ENCODE measurements at regions not wholly inside any gene's neighbourhood (a gene's known extent, or its start where the extent isn't known, plus 50 kb on each side); places are given as distances from the start of the nearest gene placed in this dataset.
"Not testable (repeated sequence)": the region's sequence is repeated elsewhere in the genome, so short reads cannot be mapped to it uniquely, and the experiment has no call there.

- H3K27me3 Mint-ChIP-seq: peaks cover 15% of the 10 kb centered on the region
- no peak for DNase-seq
- H3K27ac Mint-ChIP-seq: no peak overlapping the region
- no peaks in the 10 kb centered on the region for H3K36me3 Mint-ChIP-seq (ENCODE audit: low read depth)
- peaks cover 19% of the 10 kb centered on the region for H3K4me1 Mint-ChIP-seq
- POLR2A ChIA-PET: no interaction called here
- H3K4me3 Mint-ChIP-seq: no peak overlapping the region
- CTCF ChIA-PET: no interaction called here
- no peaks in the 10 kb centered on the region for H3K9me3 Mint-ChIP-seq
These were observed 69.2 kb downstream of the LYZL2 start for GRCh38 chr10:30560326-30560725.

- Mint-ChIP-seq H3K27ac (no peak overlapping the region), H3K27me3 (peaks cover 14% of the 10 kb centered on the region), H3K4me1 (peaks cover 20% of the 10 kb centered on the region), H3K36me3 (ENCODE audit: low read depth) (no peaks in the 10 kb centered on the region), H3K4me3 (no peak overlapping the region), H3K9me3 (no peaks in the 10 kb centered on the region)
- DNase-seq: no peak
- CTCF ChIA-PET: interaction anchor here (0.7 kb wide), 1 partner anchor 32 kb away, joined by 4 read pairs; no protein-coding TSS in a partner anchor
- POLR2A ChIA-PET: no interaction called here
These were observed 70.4 kb downstream of the LYZL2 start for GRCh38 chr10:30559180-30559579.

GRCh38 chr10:30558411-30558810 is 71.1 kb downstream of the LYZL2 start:
- no peak overlapping the region for H3K4me3 Mint-ChIP-seq
- H3K4me1 Mint-ChIP-seq: peaks cover 18% of the 10 kb centered on the region
- H3K27ac Mint-ChIP-seq: no peak overlapping the region
- POLR2A ChIA-PET: no interaction called here
- H3K36me3 Mint-ChIP-seq (ENCODE audit: low read depth): no peaks in the 10 kb centered on the region
- H3K27me3 Mint-ChIP-seq: peaks cover 9% of the 10 kb centered on the region
- CTCF ChIA-PET: no interaction called here
- no peaks in the 10 kb centered on the region for H3K9me3 Mint-ChIP-seq
- no peak for DNase-seq

- H3K27ac Mint-ChIP-seq: no peak overlapping the region
- H3K9me3 Mint-ChIP-seq: no peaks in the 10 kb centered on the region
- peaks cover 12% of the 10 kb centered on the region for H3K4me1 Mint-ChIP-seq
- ChIA-PET CTCF (no interaction called here), POLR2A (no interaction called here)
- DNase-seq: no peak
- H3K4me3 Mint-ChIP-seq: no peak overlapping the region
- H3K36me3 Mint-ChIP-seq (ENCODE audit: low read depth): no peaks in the 10 kb centered on the region
- peaks cover 9% of the 10 kb centered on the region for H3K27me3 Mint-ChIP-seq
These were observed 71.7 kb downstream of the LYZL2 start for GRCh38 chr10:30557884-30558283.

- Mint-ChIP-seq H3K36me3 (ENCODE audit: low read depth) (no peaks in the 10 kb centered on the region), H3K9me3 (no peaks in the 10 kb centered on the region), H3K27me3 (peaks cover 7% of the 10 kb centered on the region), H3K4me3 (no peak overlapping the region), H3K4me1 (peaks cover 1% of the 10 kb centered on the region), H3K27ac (no peak overlapping the region)
- no peak for DNase-seq
- POLR2A ChIA-PET: no interaction called here
- CTCF ChIA-PET: interaction anchor here (0.7 to 1.2 kb wide), 2 partner anchors 11 to 25 kb away, joined by 3 to 4 read pairs; no protein-coding TSS in a partner anchor
These were observed 73.4 kb downstream of the LYZL2 start for GRCh38 chr10:30556189-30556588.

- peaks cover 4% of the 10 kb centered on the region for H3K4me1 Mint-ChIP-seq
- no peak for DNase-seq
- H3K9me3 Mint-ChIP-seq: no peaks in the 10 kb centered on the region
- H3K36me3 Mint-ChIP-seq (ENCODE audit: low read depth): no peaks in the 10 kb centered on the region
- H3K4me3 Mint-ChIP-seq: no peak overlapping the region
- CTCF ChIA-PET: interaction anchor here (1.2 kb wide), 1 partner anchor 25 kb away, joined by 3 read pairs; no protein-coding TSS in a partner anchor
- POLR2A ChIA-PET: no interaction called here
- H3K27me3 Mint-ChIP-seq: peaks cover 4% of the 10 kb centered on the region
- no peak overlapping the region for H3K27ac Mint-ChIP-seq
These were observed 74.1 kb downstream of the LYZL2 start for GRCh38 chr10:30555465-30555864.

- Mint-ChIP-seq H3K9me3 (no peaks in the 10 kb centered on the region), H3K27me3 (peaks cover 4% of the 10 kb centered on the region), H3K4me1 (peaks cover 4% of the 10 kb centered on the region), H3K27ac (no peak overlapping the region), H3K36me3 (ENCODE audit: low read depth) (no peaks in the 10 kb centered on the region), H3K4me3 (no peak overlapping the region)
- CTCF ChIA-PET: interaction anchor here (1.7 to 2.2 kb wide), 2 partner anchors 27 to 37 kb away, joined by 6 to 10 read pairs; no protein-coding TSS in a partner anchor
- POLR2A ChIA-PET: no interaction called here
- DNase-seq: no peak
These were observed 75.1 kb downstream of the LYZL2 start for GRCh38 chr10:30554440-30554825.

- ChIA-PET CTCF (interaction anchor here (0.6 to 2.2 kb wide), 3 partner anchors 28 to 172 kb away, joined by 3 to 10 read pairs (median 6); no protein-coding TSS in a partner anchor), POLR2A (interaction anchor here (0.7 kb wide), 1 partner anchor 12 kb away, joined by 3 read pairs; no protein-coding TSS in a partner anchor)
- Mint-ChIP-seq H3K27ac (no peak overlapping the region), H3K4me3 (no peak overlapping the region), H3K4me1 (peaks cover 4% of the 10 kb centered on the region), H3K9me3 (no peaks in the 10 kb centered on the region), H3K36me3 (ENCODE audit: low read depth) (no peaks in the 10 kb centered on the region), H3K27me3 (peaks cover 4% of the 10 kb centered on the region)
- DNase-seq: no peak
These were observed 75.7 kb downstream of the LYZL2 start for GRCh38 chr10:30553626-30554439.

GRCh38 chr10:30553018-30553625 is 76.4 kb downstream of the LYZL2 start:
- no peak overlapping the region for H3K27ac Mint-ChIP-seq
- no peaks in the 10 kb centered on the region for H3K9me3 Mint-ChIP-seq
- ChIA-PET POLR2A (interaction anchor here (0.7 kb wide), 1 partner anchor 11 kb away, joined by 3 read pairs; no protein-coding TSS in a partner anchor), CTCF (interaction anchor here (0.6 to 2.2 kb wide), 2 partner anchors 29 to 171 kb away, joined by 3 to 10 read pairs; no protein-coding TSS in a partner anchor)
- no peaks in the 10 kb centered on the region for H3K36me3 Mint-ChIP-seq (ENCODE audit: low read depth)
- H3K4me3 Mint-ChIP-seq: no peak overlapping the region
- H3K27me3 Mint-ChIP-seq: peaks cover 4% of the 10 kb centered on the region
- H3K4me1 Mint-ChIP-seq: peaks cover 4% of the 10 kb centered on the region
- DNase-seq: no peak

GRCh38 chr10:30550967-30551815 is 78.4 kb downstream of the LYZL2 start:
- Mint-ChIP-seq H3K4me3 (no peak overlapping the region), H3K9me3 (no peaks in the 10 kb centered on the region), H3K27ac (no peak overlapping the region), H3K27me3 (peaks cover 2% of the 10 kb centered on the region), H3K4me1 (peaks cover 4% of the 10 kb centered on the region), H3K36me3 (ENCODE audit: low read depth) (no peaks in the 10 kb centered on the region)
- ChIA-PET POLR2A (no interaction called here), CTCF (no interaction called here)
- no peak for DNase-seq

GRCh38 chr10:30549134-30549687 is 80.3 kb downstream of the LYZL2 start:
- H3K27ac Mint-ChIP-seq; H3K36me3 Mint-ChIP-seq (ENCODE audit: low read depth); H3K9me3 Mint-ChIP-seq; POLR2A ChIA-PET; H3K4me3 Mint-ChIP-seq; DNase-seq; CTCF ChIA-PET; H3K4me1 Mint-ChIP-seq; H3K27me3 Mint-ChIP-seq: not testable (repeated sequence)

- peaks cover 15% of the 10 kb centered on the region for H3K4me1 Mint-ChIP-seq
- ChIA-PET POLR2A (no interaction called here), CTCF (interaction anchor here (0.9 to 1.1 kb wide), 2 partner anchors 10 to 44 kb away, joined by 3 read pairs; no protein-coding TSS in a partner anchor)
- no peak overlapping the region for H3K4me3 Mint-ChIP-seq
- no peak for DNase-seq
- no peaks in the 10 kb centered on the region for H3K9me3 Mint-ChIP-seq
- H3K27me3 Mint-ChIP-seq: no peaks in the 10 kb centered on the region
- H3K27ac Mint-ChIP-seq: no peak overlapping the region
- H3K36me3 Mint-ChIP-seq (ENCODE audit: low read depth): no peaks in the 10 kb centered on the region
These were observed 83.0 kb downstream of the LYZL2 start for GRCh38 chr10:30546511-30546910.

All from activated CD4-positive, alpha-beta memory T cell treated with anti-CD3 and anti-CD28 coated beads, Interleukin-2, amount 10 ng/mL, durations not matched to agents 7 days and 5 days (primary cell).